ENCODE measurements at regions not wholly inside any gene's neighbourhood (a gene's known extent, or its start where the extent isn't known, plus 50 kb on each side); places are given as distances from the start of the nearest gene placed in this dataset.
A peak's percentile ranks its signal among the peaks of the same experiment; 100 is the strongest.

DNA sequence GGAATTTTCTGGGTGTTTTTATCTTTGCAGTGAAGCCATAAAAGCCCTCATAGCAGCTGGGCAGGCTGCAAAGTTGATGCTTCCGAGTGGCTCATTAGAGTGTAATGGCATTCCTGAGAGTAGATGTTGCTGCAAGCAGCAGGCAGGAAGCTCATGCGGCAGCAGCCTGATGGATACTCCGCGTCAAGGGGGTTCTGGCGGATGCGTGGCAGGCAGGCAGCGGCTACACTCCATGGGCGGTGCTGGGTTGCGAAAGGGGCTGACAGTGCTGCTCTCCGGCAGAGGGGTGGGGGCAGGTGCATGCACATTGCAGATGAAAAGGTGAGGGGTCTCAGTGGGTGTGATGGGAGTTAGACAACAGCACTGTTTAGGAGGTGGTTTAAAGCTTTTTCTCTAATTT is 93.2 kb upstream of the AJAP1 start:
- no peak for DNase-seq

DNA sequence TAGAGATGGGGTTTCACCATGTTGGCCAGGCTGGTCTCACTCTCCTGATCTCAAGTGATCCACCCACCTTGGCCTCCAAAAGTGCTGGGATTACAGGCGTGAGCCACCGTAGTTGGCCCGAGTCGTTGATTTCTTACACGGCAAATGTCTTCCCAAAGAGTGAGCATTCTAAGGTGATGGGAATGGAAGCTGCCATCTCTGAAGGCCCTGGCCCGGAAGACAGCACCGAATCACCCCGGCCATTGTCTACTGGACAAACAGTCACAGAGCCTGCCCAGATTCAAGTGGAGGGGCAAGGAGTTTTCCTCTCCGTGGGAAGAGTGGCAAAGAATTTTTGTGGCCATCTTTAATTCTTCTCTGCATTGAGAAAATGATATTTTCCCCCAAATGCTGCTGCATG is 92.1 kb upstream of the AJAP1 start:
- DNase-seq, result no peak

DNA sequence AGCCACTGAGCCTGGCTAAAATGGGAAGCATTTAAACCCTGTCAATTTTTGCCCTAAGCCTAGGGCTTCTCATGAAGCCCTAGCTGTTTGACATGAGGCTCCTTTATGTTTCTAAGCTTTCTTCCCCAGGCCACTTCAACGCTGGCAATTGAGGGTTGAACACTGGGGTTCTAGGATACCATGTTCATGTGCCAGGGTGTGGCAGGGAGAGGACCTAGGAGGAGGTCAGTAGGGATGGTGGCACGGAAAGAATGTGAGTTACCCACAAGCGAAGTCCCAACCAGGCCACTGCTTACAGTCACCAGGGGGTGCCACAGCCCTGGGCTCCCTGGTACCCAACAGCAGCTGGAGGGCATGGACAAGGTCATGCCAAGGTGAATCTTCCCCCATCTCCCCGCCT is 90.8 kb upstream of the AJAP1 start:
- DNase-seq, result no peak

DNA sequence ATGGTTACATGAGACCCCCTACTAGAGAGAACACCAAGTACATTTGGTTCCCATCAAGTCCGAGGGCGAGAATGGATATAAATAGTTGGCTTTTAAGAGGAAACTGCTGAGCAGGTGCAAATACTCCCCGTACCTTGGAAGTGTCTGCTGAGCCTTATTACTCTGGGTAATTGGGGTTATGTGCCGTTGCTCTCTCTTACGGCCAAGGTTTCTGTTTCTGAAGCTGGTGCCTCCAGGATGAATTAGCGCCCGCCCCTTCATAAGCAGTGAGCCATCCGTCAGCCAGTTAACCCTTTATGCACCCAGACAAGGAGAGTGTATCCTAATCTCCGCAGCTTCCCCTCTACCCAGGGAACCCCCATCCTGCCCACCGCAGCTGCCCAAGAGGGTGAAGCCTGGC is 90.4 kb upstream of the AJAP1 start:
- DNase-seq, result peak; percentile 16

DNA sequence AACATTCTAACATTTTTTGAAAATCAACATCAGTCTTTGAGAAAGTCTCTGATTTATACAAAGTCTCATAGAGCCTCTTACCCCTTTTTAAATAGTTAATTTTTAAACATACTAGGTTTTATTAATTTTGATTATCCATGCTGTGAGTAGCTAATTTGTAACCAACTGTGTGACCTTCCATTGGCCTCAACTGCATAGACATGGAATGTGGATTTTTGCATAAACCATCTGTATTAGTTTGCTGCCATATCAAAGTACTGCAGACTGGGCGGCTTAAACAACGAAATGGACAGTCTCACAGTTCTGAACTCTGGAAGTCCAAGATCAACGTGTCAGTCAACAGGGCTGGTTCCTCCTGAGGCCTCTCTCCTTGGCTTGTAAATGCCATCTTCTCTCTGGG is 89.2 kb upstream of the AJAP1 start:
- no peak for DNase-seq

DNA sequence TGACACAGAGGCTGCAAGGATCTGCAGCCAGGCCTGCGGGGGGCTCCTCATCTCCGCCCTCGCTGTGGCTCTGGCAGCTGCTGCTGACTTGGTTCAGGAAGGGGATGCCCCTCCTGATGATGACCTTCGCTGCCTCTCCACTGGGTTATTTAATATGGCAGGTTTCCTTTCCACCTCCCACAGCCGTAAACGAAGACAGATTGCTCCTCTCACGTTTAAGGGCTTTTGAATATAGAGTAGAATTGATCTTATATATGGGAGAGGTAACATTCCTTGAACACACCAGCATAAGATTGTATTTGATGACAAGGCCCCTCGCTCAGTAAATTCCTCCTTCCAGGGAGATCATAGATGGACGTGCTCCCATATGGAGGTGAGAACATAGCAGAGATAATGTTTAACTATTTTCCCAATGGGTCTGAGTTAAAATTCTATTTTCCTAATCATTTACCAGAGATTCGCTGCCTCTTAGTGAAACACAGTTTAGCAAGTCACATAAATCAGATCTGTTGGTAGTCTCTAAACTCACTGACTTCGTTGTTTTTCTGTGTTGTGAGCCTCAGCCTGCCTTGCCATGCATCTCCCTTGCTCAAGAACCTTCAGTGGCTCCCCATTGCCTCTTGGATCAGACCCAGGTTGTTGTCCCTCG is 88.5 kb upstream of the AJAP1 start:
- DNase-seq, result no peak

DNA sequence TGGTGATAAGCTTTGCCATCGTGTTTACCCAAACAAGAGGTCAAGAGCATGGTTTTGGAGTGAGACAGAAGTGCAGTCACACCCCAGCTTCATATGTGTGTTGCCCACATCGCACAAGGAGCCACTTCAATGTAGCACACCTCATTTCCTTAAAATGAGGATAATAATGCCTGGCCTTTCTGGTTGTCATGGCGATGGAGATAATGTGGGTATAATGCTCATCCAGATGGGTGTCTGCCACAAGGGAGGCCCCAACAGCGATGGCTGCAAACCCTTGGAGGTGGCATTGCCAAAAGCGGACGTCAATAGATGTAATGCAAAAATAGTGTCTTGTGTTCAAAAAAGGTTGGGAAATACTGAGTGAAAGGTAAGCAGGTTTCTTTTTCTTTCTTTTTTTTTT is 83.1 kb upstream of the AJAP1 start:
- peak; percentile 67 for DNase-seq

DNA sequence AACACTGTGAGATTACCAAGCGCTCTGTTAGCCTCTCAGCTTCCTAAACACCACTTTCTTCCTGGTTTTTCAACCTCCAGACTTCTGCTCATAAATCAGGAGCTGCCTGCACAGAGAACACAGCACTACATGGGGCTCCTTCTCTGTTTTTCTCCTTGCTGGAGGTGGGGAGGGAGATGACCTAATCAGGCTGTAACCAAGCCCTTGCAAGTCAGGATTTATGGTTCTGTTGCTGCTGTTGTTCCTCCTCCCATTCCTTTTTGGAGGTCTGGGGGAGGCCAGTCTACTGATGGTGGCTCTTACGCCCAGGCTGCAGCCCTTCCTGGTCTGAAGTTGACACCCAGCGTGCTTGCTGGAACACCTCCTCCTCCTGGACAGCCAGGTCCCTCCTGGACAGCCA is 80.9 kb upstream of the AJAP1 start:
- no peak for DNase-seq

DNA sequence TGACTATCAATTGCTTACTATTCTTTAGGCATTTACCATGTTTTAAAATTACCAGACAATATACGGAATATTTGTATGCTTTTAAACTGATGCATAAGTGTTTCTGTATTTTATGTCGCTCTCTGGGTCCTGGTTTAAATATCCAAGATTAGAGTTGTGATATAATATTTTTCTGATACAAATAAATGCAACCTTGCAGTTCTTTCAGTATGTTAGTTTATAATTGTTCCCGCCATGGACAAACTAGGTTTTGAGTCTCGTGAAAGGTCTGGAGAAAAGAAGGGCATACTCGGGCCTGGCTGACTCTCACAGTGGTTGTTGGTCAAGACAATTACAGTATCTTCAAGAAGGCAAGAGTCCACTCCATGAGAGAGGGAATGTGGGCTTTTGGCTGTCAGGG is 72.6 kb upstream of the AJAP1 start:
- no peak for DNase-seq

DNA sequence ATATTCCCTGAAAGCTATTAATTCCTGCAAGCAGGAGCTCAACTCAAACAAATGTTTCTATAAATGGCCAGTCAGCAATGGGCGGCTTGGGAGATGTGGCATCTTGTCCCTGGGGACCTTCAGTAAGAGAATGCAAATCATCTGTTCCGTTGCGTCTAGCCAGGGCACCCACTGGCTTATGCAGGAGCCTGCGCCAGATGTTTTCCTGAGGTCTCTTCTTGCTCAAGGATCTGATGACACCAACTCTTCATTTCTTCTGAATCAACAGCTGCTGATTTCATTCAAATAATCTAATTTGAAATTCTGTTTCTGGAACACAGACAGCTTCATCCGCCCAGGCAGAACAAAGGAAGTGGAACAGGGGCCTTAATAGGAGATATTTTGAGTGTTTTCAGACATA is 70.0 kb upstream of the AJAP1 start:
- no peak for DNase-seq

DNA sequence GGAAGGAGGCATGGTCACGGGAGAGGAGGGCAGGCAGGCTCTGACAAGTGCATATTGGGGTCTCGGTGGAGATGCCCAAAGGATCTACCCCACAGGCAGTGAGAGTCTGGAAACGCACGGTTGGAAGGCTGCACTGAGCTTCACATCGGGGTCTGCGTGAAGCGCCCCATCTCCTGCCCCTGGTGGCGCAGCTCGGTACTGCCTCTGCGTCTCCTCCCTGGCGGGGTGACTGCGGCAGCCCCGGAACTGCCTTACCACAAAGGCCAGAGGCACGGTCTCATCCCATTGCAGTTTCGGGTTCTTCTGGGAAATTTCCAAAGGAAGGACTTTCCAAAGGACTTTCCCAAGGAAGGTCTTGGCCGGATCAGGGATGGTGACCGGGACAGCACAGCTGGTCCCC is 69.2 kb upstream of the AJAP1 start:
- DNase-seq, result no peak

DNA sequence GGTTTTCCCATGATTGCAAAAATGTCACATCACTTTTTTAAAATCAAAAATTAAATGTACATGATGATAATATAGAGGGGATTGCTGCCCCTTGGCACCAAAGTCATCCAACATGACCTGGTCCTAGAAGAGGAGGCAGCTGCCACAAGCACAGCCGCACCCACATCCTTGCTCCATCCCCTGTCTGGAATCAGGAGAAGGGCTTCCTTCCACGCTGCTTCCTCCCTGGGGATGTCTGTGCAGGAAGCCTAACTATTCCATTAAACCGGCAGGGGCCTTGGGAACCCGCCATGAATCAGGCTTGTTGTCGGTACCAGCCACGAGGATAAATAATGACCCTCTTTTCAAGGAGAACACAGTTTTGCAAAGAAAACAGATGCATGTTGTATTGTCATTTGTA is 68.7 kb upstream of the AJAP1 start:
- no peak for DNase-seq

DNA sequence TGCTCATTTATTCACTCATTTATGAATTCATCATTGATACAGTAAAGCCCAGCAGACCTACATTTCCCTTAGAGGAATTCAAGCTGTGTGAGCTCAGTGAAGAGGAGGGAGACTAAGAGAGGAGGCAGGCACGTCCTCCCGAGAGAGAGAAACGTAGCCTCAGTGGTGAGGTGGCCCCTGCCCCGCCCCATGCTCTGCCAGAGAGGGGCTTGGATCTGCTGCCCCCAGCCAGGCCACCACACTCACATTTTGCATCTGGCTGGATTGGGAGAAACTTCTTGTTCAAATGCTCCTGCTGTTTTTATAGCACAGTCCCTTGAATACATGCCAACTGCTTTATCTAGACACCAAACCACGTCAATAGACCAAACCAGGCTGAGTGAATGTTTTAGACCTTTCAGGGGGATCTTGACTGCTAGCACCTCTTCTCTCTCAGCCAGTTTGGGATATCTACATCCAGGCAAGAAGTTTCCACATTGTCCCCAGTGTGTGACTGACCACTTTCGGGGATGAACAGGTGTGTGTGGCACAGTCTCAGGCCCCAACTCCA is 67.7 kb upstream of the AJAP1 start:
- DNase-seq, result no peak

DNA sequence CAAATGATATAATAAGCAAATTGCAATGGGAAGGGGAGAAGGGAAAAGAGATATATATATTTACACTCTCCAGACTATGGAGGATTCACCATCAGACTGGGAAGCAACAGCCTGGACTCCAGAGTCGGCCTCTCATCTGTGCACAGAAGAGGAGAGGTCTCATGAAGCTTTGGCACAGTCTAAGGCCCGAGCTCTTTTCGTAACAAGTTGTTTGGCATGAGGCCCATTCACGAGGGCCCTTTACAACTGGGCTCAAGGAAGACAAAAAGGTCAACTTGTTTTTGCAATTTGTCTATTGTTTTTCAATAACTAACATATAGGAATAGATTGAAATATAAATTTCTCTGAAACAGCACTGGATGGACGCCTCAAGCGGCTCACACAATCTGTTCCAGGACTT is 66.7 kb upstream of the AJAP1 start:
- DNase-seq, result no peak

DNA sequence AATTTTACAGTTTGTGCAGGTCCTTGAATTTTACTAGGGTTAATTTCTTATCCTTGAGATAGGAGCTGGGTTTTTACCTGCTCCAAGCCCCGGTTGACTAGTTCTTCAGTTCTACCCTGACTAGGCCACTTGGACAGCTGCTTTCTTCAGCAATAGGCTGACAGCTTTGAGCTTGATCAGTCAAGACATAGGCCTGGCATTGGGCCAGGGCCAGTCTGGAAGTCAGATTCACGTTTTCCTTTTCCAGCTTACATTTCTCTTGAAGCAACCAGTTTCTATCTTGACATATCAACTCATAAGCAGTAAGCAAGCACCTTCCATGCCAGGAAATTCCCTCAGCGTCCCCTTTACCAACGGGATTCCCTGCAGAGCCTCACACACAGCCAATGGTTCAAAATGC is 63.7 kb upstream of the AJAP1 start:
- no peak for DNase-seq

DNA sequence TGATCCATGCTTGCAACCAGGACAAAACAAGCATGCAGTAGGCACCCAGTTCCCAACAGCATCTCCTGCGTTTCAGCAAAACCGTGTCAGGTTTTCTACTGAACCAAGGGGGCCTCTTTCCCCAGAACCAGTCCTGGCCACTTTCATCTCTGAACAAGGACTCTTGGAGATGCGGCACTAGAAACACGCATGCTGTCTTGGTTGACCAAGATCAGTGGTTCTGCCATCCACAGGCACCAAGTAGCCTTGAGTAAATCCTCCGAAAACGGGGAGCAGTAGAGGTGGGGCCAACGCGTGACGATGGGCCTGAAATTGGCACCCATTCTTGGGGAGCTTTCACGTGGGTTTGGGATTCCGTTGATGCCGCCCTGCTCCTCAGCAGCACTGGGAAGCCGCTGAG is 62.5 kb upstream of the AJAP1 start:
- DNase-seq, result no peak

DNA sequence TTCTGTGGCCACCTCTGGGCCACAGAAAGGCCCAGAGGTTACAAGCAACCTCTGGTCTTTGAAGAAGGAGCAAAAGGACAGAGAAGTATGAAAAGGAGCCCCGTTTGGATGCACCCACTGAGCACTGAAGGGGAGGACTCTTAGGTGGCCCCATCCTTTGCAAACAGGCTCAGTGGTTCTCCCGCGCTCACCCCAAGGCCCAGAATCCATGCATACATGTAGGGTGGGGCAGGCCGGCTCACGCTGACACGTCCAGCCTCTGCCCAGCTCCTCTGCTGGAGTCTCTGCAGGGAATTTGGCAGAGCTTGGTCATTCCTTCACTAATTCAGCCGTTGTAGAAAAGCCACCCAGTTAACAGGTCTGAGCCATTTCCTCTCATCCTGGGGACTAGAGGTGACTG is 61.3 kb upstream of the AJAP1 start:
- DNase-seq, result no peak

DNA sequence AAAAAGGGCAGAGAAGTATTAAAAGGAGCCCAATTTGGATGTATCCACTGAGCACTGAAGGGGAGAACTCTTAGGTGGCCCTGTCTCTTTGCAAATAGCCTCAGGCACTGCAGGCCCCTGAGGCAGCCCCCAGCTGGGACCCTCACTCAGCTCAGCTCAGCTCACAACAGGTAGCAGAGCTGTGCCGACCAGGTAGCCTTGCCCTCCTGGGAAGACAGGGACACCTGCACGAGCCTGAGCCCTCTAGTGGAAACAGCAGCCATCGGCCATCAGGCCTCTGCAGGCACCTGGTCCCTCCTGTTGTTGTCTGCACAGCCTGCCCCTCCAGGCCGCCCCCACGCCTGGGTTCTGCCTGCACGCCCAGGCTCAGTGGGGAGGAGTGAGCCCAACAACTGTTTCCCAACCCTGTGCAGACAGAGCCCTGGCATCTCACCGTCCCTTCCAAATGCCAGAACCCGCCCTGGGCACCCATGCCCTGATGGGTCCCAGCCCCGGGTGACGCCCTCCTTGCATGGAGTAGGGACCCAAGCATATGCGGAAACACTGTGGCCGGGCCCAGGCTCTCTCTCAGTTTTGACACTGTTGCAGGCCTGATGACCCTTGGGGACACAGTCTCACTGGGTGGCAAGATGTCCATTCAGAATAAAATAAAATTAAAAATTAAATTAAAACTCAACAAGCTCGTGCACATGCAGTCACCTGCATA is 60.0 kb upstream of the AJAP1 start:
- DNase-seq, result peak; percentile 47

DNA sequence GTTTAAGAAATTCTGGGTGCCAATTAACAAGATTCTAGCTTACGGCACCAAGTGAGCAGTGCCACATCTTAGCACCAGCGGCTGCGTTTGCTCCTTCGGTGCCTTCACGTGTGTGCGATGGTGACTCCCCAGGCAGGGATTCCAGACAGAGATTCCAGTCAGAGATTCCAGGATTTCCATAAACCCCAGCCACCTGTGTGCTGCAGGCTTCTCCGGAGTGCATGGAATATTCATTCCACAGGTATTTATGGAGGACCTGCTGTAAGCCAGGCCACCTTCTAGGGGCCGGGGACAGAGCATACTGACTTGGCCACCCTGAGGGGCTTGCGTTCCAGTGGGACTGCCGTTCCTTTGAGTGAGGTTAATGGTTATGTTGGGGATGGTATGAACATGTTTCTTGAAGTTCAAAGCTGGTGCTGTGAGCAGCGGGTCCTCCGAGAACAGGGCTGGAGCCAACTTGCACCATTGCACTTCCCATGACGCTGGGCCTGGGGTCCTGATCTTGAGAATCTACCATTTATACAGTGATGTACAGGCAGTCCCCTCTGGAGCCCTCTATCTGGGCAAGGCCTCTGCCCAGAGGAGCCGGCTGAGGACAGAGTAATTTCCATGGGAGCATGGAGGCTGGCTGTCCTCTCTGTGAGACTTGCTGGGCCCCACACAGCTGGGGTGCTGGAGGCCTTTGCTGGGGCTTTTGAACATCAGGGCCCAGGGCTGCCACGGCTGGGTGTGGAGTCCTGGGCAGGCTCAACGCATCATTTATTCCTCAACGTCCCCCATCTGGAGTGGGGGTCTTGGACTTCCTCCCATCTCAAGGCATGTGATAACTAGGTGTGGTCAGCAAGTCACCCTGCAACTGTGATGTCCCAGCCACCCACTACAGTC is 58.8 kb upstream of the AJAP1 start:
- no peak for DNase-seq

DNA sequence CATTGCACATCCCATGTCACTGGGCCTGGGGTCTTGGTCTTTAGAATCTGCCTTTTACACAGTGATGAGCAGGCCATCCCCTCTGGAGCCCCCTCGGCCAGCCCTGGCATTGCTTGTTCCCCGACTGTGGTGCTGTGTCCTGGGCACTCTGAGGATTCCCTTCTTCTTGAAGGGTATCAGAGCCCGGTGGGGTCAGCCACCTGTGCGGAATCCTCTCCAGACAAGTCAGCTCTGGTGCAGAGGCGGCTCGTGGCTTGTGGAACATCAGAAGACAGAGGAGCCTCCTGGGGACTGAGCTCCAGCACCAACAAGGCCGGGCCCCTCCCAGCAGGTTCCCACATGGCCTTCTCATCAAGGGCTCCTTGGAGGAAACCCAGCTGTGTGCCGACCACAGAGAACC is 57.9 kb upstream of the AJAP1 start:
- DNase-seq, result no peak

DNA sequence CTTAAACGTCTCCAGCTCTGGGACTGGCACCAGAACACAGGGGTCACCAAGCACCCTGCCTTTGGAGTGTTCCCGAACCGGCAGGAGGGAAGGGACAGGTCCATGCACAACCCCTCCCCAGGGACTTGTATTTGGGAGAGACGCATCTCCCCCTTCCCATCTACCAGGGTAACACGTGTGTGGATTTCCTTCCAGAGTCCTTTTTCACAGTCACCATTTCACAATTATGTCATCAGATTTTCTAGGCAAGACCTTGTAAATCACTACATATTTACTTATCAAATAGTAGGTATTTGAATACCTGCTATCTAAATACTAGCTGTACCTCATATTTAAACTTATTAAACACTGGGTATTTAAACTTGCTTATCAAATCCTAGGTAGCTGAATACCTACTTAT is 57.4 kb upstream of the AJAP1 start:
- DNase-seq, result no peak

DNA sequence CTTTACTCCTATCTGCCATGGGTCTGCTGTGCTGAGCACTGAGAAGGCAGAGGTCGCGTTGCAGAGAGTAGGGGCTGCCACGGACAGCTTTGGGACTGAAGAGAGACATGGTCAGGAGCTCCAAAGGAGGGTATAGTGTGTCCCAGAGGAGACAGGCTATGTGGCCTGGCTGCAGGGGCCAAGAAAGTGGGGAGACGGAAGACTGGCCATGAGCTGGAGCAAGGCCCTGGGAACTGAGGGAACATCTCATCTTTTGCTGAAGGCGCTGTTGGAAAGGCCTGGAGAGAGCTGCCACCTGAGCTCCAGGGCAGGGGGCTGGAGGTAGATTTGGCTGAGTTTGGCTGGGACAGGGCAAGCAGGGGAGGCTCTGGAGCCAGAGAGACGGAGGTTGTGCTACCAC is 55.8 kb upstream of the AJAP1 start:
- DNase-seq, result no peak

DNA sequence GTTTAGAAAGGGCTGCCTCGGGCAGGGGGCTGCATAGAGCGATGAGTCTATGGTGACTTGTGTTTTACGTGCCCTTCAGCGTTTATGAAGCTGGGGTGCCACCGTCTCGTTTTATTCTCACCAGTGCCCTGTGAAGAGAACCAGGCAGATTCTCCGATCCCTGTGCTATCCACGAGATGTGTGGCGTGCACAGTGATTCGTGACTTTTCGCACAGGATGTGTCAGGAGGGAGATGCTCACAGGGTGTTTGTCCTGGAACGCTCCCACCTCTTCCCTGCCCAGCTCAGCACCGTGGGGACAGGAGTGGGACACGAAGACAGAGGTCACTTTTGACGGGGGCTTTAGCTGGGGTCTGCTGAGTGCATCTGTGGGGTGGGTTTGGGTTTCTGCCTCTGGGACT is 54.9 kb upstream of the AJAP1 start:
- DNase-seq, result no peak

DNA sequence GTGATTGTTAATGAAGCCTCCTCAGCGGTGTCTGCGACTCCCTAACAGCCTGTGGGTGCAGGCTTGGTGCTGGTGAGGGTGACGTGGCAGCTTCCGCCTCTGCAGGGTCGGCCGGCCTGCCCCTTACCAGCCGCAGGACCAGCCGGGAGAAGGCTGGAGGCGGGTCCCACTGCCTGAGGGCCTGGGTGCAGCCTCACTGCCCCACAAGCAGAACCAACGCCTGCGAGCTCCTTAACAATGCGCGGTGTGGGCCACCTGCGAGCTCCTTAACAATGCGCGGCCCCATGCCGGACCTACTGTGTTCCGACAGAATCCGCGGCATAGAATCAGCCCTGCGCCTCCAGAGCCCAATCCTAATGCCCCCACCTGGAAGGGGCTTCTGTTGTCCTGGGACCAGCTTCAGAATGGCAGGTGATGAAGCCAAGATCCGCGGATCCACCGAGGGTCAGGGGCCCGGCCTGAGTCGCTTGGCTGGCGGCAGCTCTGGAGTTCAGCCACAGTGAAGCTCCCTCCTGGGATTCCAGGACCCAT is 54.4 kb upstream of the AJAP1 start:
- no peak for DNase-seq

All from NCI-H1436 (cell line).